ENCODE measurements at regions not wholly inside any gene's neighbourhood (a gene's known extent, or its start where the extent isn't known, plus 50 kb on each side); places are given as distances from the start of the nearest gene placed in this dataset.

GRCh38 chr9:95752129-95752731 lies 123.3 kb upstream of the ERCC6L2 start:
- TF ChIP-seq, protein P1, sequence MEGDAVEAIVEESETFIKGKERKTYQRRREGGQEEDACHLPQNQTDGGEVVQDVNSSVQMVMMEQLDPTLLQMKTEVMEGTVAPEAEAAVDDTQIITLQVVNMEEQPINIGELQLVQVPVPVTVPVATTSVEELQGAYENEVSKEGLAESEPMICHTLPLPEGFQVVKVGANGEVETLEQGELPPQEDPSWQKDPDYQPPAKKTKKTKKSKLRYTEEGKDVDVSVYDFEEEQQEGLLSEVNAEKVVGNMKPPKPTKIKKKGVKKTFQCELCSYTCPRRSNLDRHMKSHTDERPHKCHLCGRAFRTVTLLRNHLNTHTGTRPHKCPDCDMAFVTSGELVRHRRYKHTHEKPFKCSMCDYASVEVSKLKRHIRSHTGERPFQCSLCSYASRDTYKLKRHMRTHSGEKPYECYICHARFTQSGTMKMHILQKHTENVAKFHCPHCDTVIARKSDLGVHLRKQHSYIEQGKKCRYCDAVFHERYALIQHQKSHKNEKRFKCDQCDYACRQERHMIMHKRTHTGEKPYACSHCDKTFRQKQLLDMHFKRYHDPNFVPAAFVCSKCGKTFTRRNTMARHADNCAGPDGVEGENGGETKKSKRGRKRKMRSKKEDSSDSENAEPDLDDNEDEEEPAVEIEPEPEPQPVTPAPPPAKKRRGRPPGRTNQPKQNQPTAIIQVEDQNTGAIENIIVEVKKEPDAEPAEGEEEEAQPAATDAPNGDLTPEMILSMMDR (IDR thresholded peaks at IDR 0.05 in 2 of 3, conservative IDR thresholded peaks at IDR 0.05 in 1 of 3; ENCODE audit: borderline replicate concordance in 1 of 3, insufficient read depth in 1 of 3, low read depth in 2 of 3, low read length in 2 of 3): no peak
- TF ChIP-seq RAD21 (IDR thresholded peaks at IDR 0.05; ENCODE audit: low read depth): no peak
- TF ChIP-seq POLR2A (IDR thresholded peaks at IDR 0.05; ENCODE audit: borderline replicate concordance, extremely low read depth, insufficient read depth, insufficient read length): no peak
- no peak for TF ChIP-seq EZH2phosphoT487 (IDR thresholded peaks at IDR 0.05; ENCODE audit: borderline replicate concordance)
- no peak for TF ChIP-seq TCF7L2 (IDR thresholded peaks at IDR 0.05; ENCODE audit: borderline replicate concordance, extremely low read depth, insufficient read depth, insufficient read length)
